ENCODE measurements at regions not wholly inside any gene's neighbourhood (a gene's known extent, or its start where the extent isn't known, plus 50 kb on each side); places are given as distances from the start of the nearest gene placed in this dataset.

GRCh38 chr16:35516551-35516950 lies 2057.1 kb downstream of the TP53TG3F start (continued):
- TF ChIP-seq ATF6 (CRISPR knock-in tag; IDR thresholded peaks at IDR 0.05) (no peak), CTCF (IDR thresholded peaks at IDR 0.05) (no peak), NFE2L1 (CRISPR knock-in tag; IDR thresholded peaks at IDR 0.05) (no peak), ERG (CRISPR knock-in tag; IDR thresholded peaks at IDR 0.05) (no peak), JAZF1 (CRISPR knock-in tag; IDR thresholded peaks at IDR 0.05) (no peak), SMAD3 (CRISPR knock-in tag; IDR thresholded peaks at IDR 0.05; ENCODE audit: borderline replicate concordance) (no peak)

GRCh38 chr16:35516971-35517370 lies 2057.6 kb downstream of the TP53TG3F start:
- peaks cover 82% of the 10 kb centered on the region for H3K9me3 Mint-ChIP-seq
- peaks cover 63% of the 10 kb centered on the region for H3K36me3 Mint-ChIP-seq
- no peak for DNase-seq (ENCODE audit: low spot score)
- no peak overlapping the region for H3K27ac Mint-ChIP-seq
- H3K4me3 Mint-ChIP-seq: no peak overlapping the region
- TF ChIP-seq JAZF1 (CRISPR knock-in tag; IDR thresholded peaks at IDR 0.05) (no peak), ZNF423 (CRISPR knock-in tag; IDR thresholded peaks at IDR 0.05) (no peak), HMGA2 (CRISPR knock-in tag; IDR thresholded peaks at IDR 0.05) (no peak), MYBL2 (CRISPR knock-in tag; IDR thresholded peaks at IDR 0.05) (no peak), NFE2L1 (CRISPR knock-in tag; IDR thresholded peaks at IDR 0.05) (no peak), CDX4 (CRISPR knock-in tag; IDR thresholded peaks at IDR 0.05; ENCODE audit: borderline replicate concordance) (no peak), ZNF671 (CRISPR knock-in tag; IDR thresholded peaks at IDR 0.05) (no peak), ZNF281 (CRISPR knock-in tag; IDR thresholded peaks at IDR 0.05) (no peak), ZNF396 (CRISPR knock-in tag; IDR thresholded peaks at IDR 0.05; ENCODE audit: borderline replicate concordance) (no peak), OVOL2 (CRISPR knock-in tag; IDR thresholded peaks at IDR 0.05; ENCODE audit: borderline replicate concordance) (no peak), GRHL2 (CRISPR knock-in tag; IDR thresholded peaks at IDR 0.05; ENCODE audit: insufficient replicate concordance, severe bottlenecking) (no peak), NR2C2 (CRISPR knock-in tag; IDR thresholded peaks at IDR 0.05) (no peak), ETV6 (CRISPR knock-in tag; IDR thresholded peaks at IDR 0.05) (no peak), STAT6 (CRISPR knock-in tag; conservative IDR thresholded peaks at IDR 0.05; ENCODE audit: low read depth) (no peak), CREM (CRISPR knock-in tag; IDR thresholded peaks at IDR 0.05) (no peak), SP1 (CRISPR knock-in tag; conservative IDR thresholded peaks at IDR 0.05) (no peak), ZNF138 (CRISPR knock-in tag; conservative IDR thresholded peaks at IDR 0.05) (no peak), FOXK1 (CRISPR knock-in tag; IDR thresholded peaks at IDR 0.05) (no peak), NR1H2 (CRISPR knock-in tag; IDR thresholded peaks at IDR 0.05) (no peak)
- ATAC-seq: no peak
- ChIA-PET CTCF (no interaction called here), POLR2A (no interaction called here)
- H3K27me3 Mint-ChIP-seq (ENCODE audit: low read depth): peaks cover 9% of the 10 kb centered on the region
- no peaks in the 10 kb centered on the region for H3K4me1 Mint-ChIP-seq

Measured in WTC11 (cell line).